WTC11 (cell line): ENCODE measurements at regions not wholly inside any gene's neighbourhood (a gene's known extent, or its start where the extent isn't known, plus 50 kb on each side); places are given as distances from the start of the nearest gene placed in this dataset.
A peak's percentile ranks its signal among the peaks of the same experiment; 100 is the strongest.

Source experiments
- ATAC-seq: fragments of 200-7000 bp; cut with Tn5 transposase; 2 replicates; pipeline ENCODE4 v1.10.0; 2021; ENCODE audit warnings: mild to moderate bottlenecking, moderate library complexity
- CTCF ChIA-PET: fragments of 300-600 bp; sonication (Branson Sonifier 250); formaldehyde crosslinking; loops from one replicate; lab custom pipeline; 2021; ENCODE audit warnings: antibody characterized with exemption; lab: Charles Lee
- POLR2A ChIA-PET: fragments of 350-600 bp; sonication (Branson Sonifier 250); formaldehyde crosslinking; loops from one replicate; lab custom pipeline; 2021; ENCODE audit warnings: antibody characterized with exemption; lab: Charles Lee
- DNase-seq: peaks from one replicate; pipeline ENCODE4 v3.0.0; 2021; ENCODE audit warnings: low spot score
- H3K27ac Mint-ChIP-seq: 2 replicates; pipeline ENCODE4 v1.8.0; 2021; ENCODE audit warnings: mixed read lengths
- H3K27me3 Mint-ChIP-seq: 2 replicates; pipeline ENCODE4 v1.8.0; 2021; ENCODE audit warnings: low read depth, mild to moderate bottlenecking, moderate library complexity, mixed read lengths
- H3K36me3 Mint-ChIP-seq: 2 replicates; pipeline ENCODE4 v1.8.0; 2021; ENCODE audit warnings: mixed read lengths
- H3K4me1 Mint-ChIP-seq: 2 replicates; pipeline ENCODE4 v1.8.0; 2022; ENCODE audit warnings: mixed read lengths
- H3K4me3 Mint-ChIP-seq: 2 replicates; pipeline ENCODE4 v1.8.0; 2021; ENCODE audit warnings: mild to moderate bottlenecking, moderate library complexity, mixed read lengths
- H3K9me3 Mint-ChIP-seq: 2 replicates; pipeline ENCODE4 v1.8.0; 2021; ENCODE audit warnings: mixed read lengths
- ARID4B ChIP-seq: sonication (generic); formaldehyde crosslinking; IDR thresholded peaks from 2 replicates; pipeline ENCODE4 v1.8.0; 2023; ENCODE audit warnings: missing genetic modification reagents, mild to moderate bottlenecking, borderline replicate concordance
- CREM ChIP-seq: sonication (generic); formaldehyde crosslinking; IDR thresholded peaks from 2 replicates; pipeline ENCODE4 v1.8.1; 2022; ENCODE audit warnings: mild to moderate bottlenecking, missing genetic modification reagents, moderate library complexity
- CTCF ChIP-seq: fragments of 200-600 bp; IDR thresholded peaks from 2 replicates; pipeline ENCODE4 v1.8.0; 2022; ENCODE audit warnings: antibody characterized with exemption
- ELF4 ChIP-seq: sonication (generic); formaldehyde crosslinking; IDR thresholded peaks from 2 replicates; pipeline ENCODE4 v1.8.1; 2022; ENCODE audit warnings: low read depth, mild to moderate bottlenecking, moderate library complexity, missing genetic modification reagents
- GRHL2 ChIP-seq: fragments of 250-450 bp; sonication (Bioruptor Pico); IDR thresholded peaks from 2 replicates; pipeline ENCODE4 v1.8.0; 2022; ENCODE audit warnings: mild to moderate bottlenecking, moderate library complexity; ENCODE audit not compliant: insufficient replicate concordance, severe bottlenecking
- KAT7 ChIP-seq: sonication (generic); formaldehyde crosslinking; IDR thresholded peaks from 2 replicates; pipeline ENCODE4 v1.8.1; 2023; ENCODE audit warnings: missing genetic modification reagents, mild to moderate bottlenecking, borderline replicate concordance
- MAX ChIP-seq: sonication (generic); formaldehyde crosslinking; IDR thresholded peaks from 2 replicates; pipeline ENCODE4 v1.8.0; 2022; ENCODE audit warnings: mild to moderate bottlenecking, missing genetic modification reagents
- PRRX2 ChIP-seq: fragments of 250-450 bp; sonication (Bioruptor Pico); IDR thresholded peaks from 2 replicates; pipeline ENCODE4 v1.8.0; 2021; ENCODE audit warnings: mild to moderate bottlenecking
- RELA ChIP-seq: sonication (generic); formaldehyde crosslinking; IDR thresholded peaks from 2 replicates; pipeline ENCODE4 v1.8.1; 2022; ENCODE audit warnings: missing genetic modification reagents, mild to moderate bottlenecking, borderline replicate concordance
- SMAD3 ChIP-seq: sonication (generic); formaldehyde crosslinking; IDR thresholded peaks from 2 replicates; pipeline ENCODE4 v1.8.0; 2022; ENCODE audit warnings: missing genetic modification reagents, mild to moderate bottlenecking, borderline replicate concordance
- SOX15 ChIP-seq: fragments of 250-450 bp; sonication (Bioruptor Pico); IDR thresholded peaks from 2 replicates; pipeline ENCODE4 v1.9.0; 2021; ENCODE audit warnings: mild to moderate bottlenecking
- SP1 ChIP-seq: sonication (generic); formaldehyde crosslinking; conservative IDR thresholded peaks from 2 replicates; pipeline ENCODE4 v1.8.1; 2022; ENCODE audit warnings: missing genetic modification reagents
- TEAD1 ChIP-seq: sonication (generic); formaldehyde crosslinking; IDR thresholded peaks from 2 replicates; pipeline ENCODE4 v1.8.0; 2022; ENCODE audit warnings: mild to moderate bottlenecking, missing genetic modification reagents

GRCh38 chr18:73848656-73849055 is 299.0 kb downstream of the FBXO15 start (continued):
- TF ChIP-seq ARID4B (no peak), ELF4 (no peak), KAT7 (CRISPR knock-in tag) (no peak), MAX (CRISPR knock-in tag) (no peak), SMAD3 (CRISPR knock-in tag) (no peak), SP1 (CRISPR knock-in tag) (no peak), TEAD1 (CRISPR knock-in tag) (no peak), RELA (CRISPR knock-in tag) (no peak), CREM (no peak)

GRCh38 chr18:73843455-73843854 is 304.2 kb downstream of the FBXO15 start:
- Mint-ChIP-seq H3K4me3 (no peak overlapping the region), H3K36me3 (no peaks in the 10 kb centered on the region), H3K27ac (no peak overlapping the region), H3K9me3 (no peaks in the 10 kb centered on the region), H3K27me3 (no peaks in the 10 kb centered on the region), H3K4me1 (peaks cover 22% of the 10 kb centered on the region)
- ChIA-PET CTCF (interaction anchor here (0.6 to 1.0 kb wide), 4 partner anchors 10 to 260 kb away, joined by 3 to 4 read pairs (median 3); no protein-coding TSS in a partner anchor), POLR2A (no interaction called here)
- no peak for TF ChIP-seq SOX15
- TF ChIP-seq PRRX2 (CRISPR knock-in tag) = no peak
- no peak for TF ChIP-seq GRHL2 (CRISPR knock-in tag)
- DNase-seq (no peak), ATAC-seq (no peak)

- DNase-seq = peak; percentile 69
- Mint-ChIP-seq H3K4me3 (no peak overlapping the region), H3K27me3 (no peaks in the 10 kb centered on the region), H3K4me1 (peaks cover 22% of the 10 kb centered on the region), H3K27ac (no peak overlapping the region), H3K9me3 (no peaks in the 10 kb centered on the region), H3K36me3 (no peaks in the 10 kb centered on the region)
- POLR2A ChIA-PET = no interaction called here
- CTCF ChIA-PET = interaction anchor here (0.5 to 1.5 kb wide), 13 partner anchors 10 to 1653 kb away, joined by 3 to 6 read pairs (median 3); no protein-coding TSS in a partner anchor
- no peak for TF ChIP-seq ARID4B
- peak; percentile 87 for TF ChIP-seq CTCF
- peak; percentile 74 for ATAC-seq
Measured at GRCh38 chr18:73842795-73843394, 304.7 kb downstream of the FBXO15 start.
